Left ventricle myocardium inferior (tissue), 1 donor: ENCODE measurements at regions not wholly inside any gene's neighbourhood (a gene's known extent, or its start where the extent isn't known, plus 50 kb on each side); places are given as distances from the start of the nearest gene placed in this dataset.

Source experiments
- DNase-seq: peaks from one replicate; pipeline ENCODE4 v3.0.0-alpha.2; 2020
- H3K27ac ChIP-seq: fragments of 200-600 bp; replicated peaks from 2 replicates; pipeline ENCODE4 v1.8.0; 2021
- H3K27me3 ChIP-seq: fragments of 200-600 bp; 2 replicates; pipeline ENCODE4 v1.8.0; 2021; ENCODE audit warnings: low read depth
- H3K36me3 ChIP-seq: fragments of 200-600 bp; 2 replicates; pipeline ENCODE4 v1.8.0; 2021
- H3K4me1 ChIP-seq: fragments of 200-600 bp; 2 replicates; pipeline ENCODE4 v1.8.0; 2021
- H3K4me3 ChIP-seq: fragments of 200-600 bp; 2 replicates; pipeline ENCODE4 v1.8.0; 2021; ENCODE audit warnings: mild to moderate bottlenecking, moderate library complexity
- H3K9me3 ChIP-seq: fragments of 200-600 bp; replicated peaks from 2 replicates; pipeline ENCODE4 v1.8.0; 2021
- CTCF ChIP-seq: fragments of 200-600 bp; IDR thresholded peaks from 2 replicates; pipeline ENCODE4 v1.8.0; 2021; ENCODE audit warnings: antibody characterized with exemption, mild to moderate bottlenecking, borderline replicate concordance
- intact Hi-C: fragments of 100-400 bp; cut with micrococcal nuclease; formaldehyde crosslinking; loops from one replicate; pipeline ENCODE4 v1.11.0; 2022
- donor health status: DM: no; HTN: yes; CAD: no; lungs with severe emphysema.

GRCh38 chr1:57925226-57925625 is 501.4 kb upstream of the DAB1 start:
- H3K4me3 ChIP-seq = no peak overlapping the region
- intact Hi-C loops = no loop called here
- no peak for TF ChIP-seq CTCF

GRCh38 chr1:57922130-57922529 is 498.3 kb upstream of the DAB1 start:
- no peak for DNase-seq
- H3K36me3 ChIP-seq = no peaks in the 10 kb centered on the region
- H3K4me1 ChIP-seq = no peaks in the 10 kb centered on the region
- H3K4me3 ChIP-seq = no peak overlapping the region
- intact Hi-C loops = no loop called here
- no peaks in the 10 kb centered on the region for H3K27me3 ChIP-seq
- H3K9me3 ChIP-seq = no peaks in the 10 kb centered on the region
- no peak overlapping the region for H3K27ac ChIP-seq
- TF ChIP-seq CTCF = no peak

More at GRCh38 chr1:57925226-57925625, 501.4 kb upstream of the DAB1 start:
- H3K27ac ChIP-seq = no peak overlapping the region
- no peaks in the 10 kb centered on the region for H3K9me3 ChIP-seq
- H3K36me3 ChIP-seq = no peaks in the 10 kb centered on the region
- H3K4me1 ChIP-seq = no peaks in the 10 kb centered on the region
- H3K27me3 ChIP-seq = no peaks in the 10 kb centered on the region
- no peak for DNase-seq

- no peak for TF ChIP-seq CTCF
- H3K4me3 ChIP-seq = no peak overlapping the region
- H3K27me3 ChIP-seq = no peaks in the 10 kb centered on the region
- H3K27ac ChIP-seq = no peak overlapping the region
- no peak for DNase-seq
- H3K36me3 ChIP-seq = no peaks in the 10 kb centered on the region
- no peaks in the 10 kb centered on the region for H3K4me1 ChIP-seq
- H3K9me3 ChIP-seq = no peaks in the 10 kb centered on the region
- intact Hi-C loops = no loop called here
These were observed 492.2 kb upstream of the DAB1 start for GRCh38 chr1:57916041-57916440.

- H3K9me3 ChIP-seq = no peaks in the 10 kb centered on the region
- intact Hi-C loops = no loop called here
- H3K4me3 ChIP-seq = no peak overlapping the region
- H3K27ac ChIP-seq = no peak overlapping the region
- TF ChIP-seq CTCF = no peak
- no peaks in the 10 kb centered on the region for H3K27me3 ChIP-seq
- no peaks in the 10 kb centered on the region for H3K36me3 ChIP-seq
- no peaks in the 10 kb centered on the region for H3K4me1 ChIP-seq
- no peak for DNase-seq
These were observed 487.6 kb upstream of the DAB1 start for GRCh38 chr1:57911427-57911826.

- H3K27ac ChIP-seq = no peak overlapping the region
- H3K27me3 ChIP-seq = no peaks in the 10 kb centered on the region
- TF ChIP-seq CTCF = no peak
- H3K36me3 ChIP-seq = no peaks in the 10 kb centered on the region
- no peak for DNase-seq
- no peaks in the 10 kb centered on the region for H3K9me3 ChIP-seq
- intact Hi-C loops = no loop called here
- no peaks in the 10 kb centered on the region for H3K4me1 ChIP-seq
- no peak overlapping the region for H3K4me3 ChIP-seq
These were observed 486.9 kb upstream of the DAB1 start for GRCh38 chr1:57910782-57911181.

GRCh38 chr1:57910305-57910704 is 486.4 kb upstream of the DAB1 start:
- intact Hi-C loops = no loop called here

More at GRCh38 chr1:57910305-57910704, 486.4 kb upstream of the DAB1 start:
- Histone ChIP-seq H3K27ac (no peak overlapping the region), H3K36me3 (no peaks in the 10 kb centered on the region), H3K4me1 (no peaks in the 10 kb centered on the region), H3K9me3 (no peaks in the 10 kb centered on the region), H3K27me3 (no peaks in the 10 kb centered on the region), H3K4me3 (no peak overlapping the region)
- DNase-seq = no peak
- no peak for TF ChIP-seq CTCF
